HG03354 (cell line): ENCODE measurements at regions not wholly inside any gene's neighbourhood (a gene's known extent, or its start where the extent isn't known, plus 50 kb on each side); places are given as distances from the start of the nearest gene placed in this dataset.
"Not testable (repeated sequence)": the region's sequence is repeated elsewhere in the genome, so short reads cannot be mapped to it uniquely, and the experiment has no call there.

Source experiments
- ATAC-seq: cut with Tn5 transposase; IDR thresholded peaks from one replicate; pipeline ENCODE4 v1.9.1; 2021; ENCODE audit warnings: mild to moderate bottlenecking; ENCODE audit not compliant: unreplicated experiment, poor library complexity, severe bottlenecking

- no peak for ATAC-seq
Measured at GRCh38 chr1:14163246-14163645, 435.2 kb upstream of the KAZN start.

- ATAC-seq: no peak
Measured at GRCh38 chr1:14165371-14165801, 433.1 kb upstream of the KAZN start.

GRCh38 chr1:14167884-14168283, 430.6 kb upstream of the KAZN start:
- no peak for ATAC-seq

GRCh38 chr1:14168326-14169063, 430.0 kb upstream of the KAZN start:
- no peak for ATAC-seq

- ATAC-seq: no peak
Measured at GRCh38 chr1:14173598-14173997, 424.9 kb upstream of the KAZN start.

GRCh38 chr1:14177866-14178265, 420.6 kb upstream of the KAZN start:
- not testable (repeated sequence) for ATAC-seq

GRCh38 chr1:14180738-14181137, 417.7 kb upstream of the KAZN start:
- ATAC-seq: no peak

- ATAC-seq: no peak
Measured at GRCh38 chr1:14181191-14181795, 417.2 kb upstream of the KAZN start.

- ATAC-seq: no peak
Measured at GRCh38 chr1:14182856-14183255, 415.6 kb upstream of the KAZN start.

GRCh38 chr1:14183329-14183728, 415.2 kb upstream of the KAZN start:
- ATAC-seq: no peak

GRCh38 chr1:14184454-14184853, 414.0 kb upstream of the KAZN start:
- ATAC-seq: no peak

- ATAC-seq: no peak
Measured at GRCh38 chr1:14189381-14189780, 409.1 kb upstream of the KAZN start.

- no peak for ATAC-seq
Measured at GRCh38 chr1:14190508-14190907, 408.0 kb upstream of the KAZN start.

GRCh38 chr1:14194511-14194910, 404.0 kb upstream of the KAZN start:
- ATAC-seq: no peak

- ATAC-seq: no peak
Measured at GRCh38 chr1:14205066-14205465, 393.4 kb upstream of the KAZN start.

- no peak for ATAC-seq
Measured at GRCh38 chr1:14215151-14215550, 383.3 kb upstream of the KAZN start.

GRCh38 chr1:14217384-14217783, 381.1 kb upstream of the KAZN start:
- ATAC-seq: no peak

- ATAC-seq: no peak
Measured at GRCh38 chr1:14220324-14220723, 378.2 kb upstream of the KAZN start.

- no peak for ATAC-seq
Measured at GRCh38 chr1:14220811-14221210, 377.7 kb upstream of the KAZN start.

GRCh38 chr1:14222086-14222485, 376.4 kb upstream of the KAZN start:
- ATAC-seq: no peak

GRCh38 chr1:14228677-14229076, 369.8 kb upstream of the KAZN start:
- no peak for ATAC-seq

- no peak for ATAC-seq
Measured at GRCh38 chr1:14233510-14233909, 365.0 kb upstream of the KAZN start.
